ENCODE measurements at regions not wholly inside any gene's neighbourhood (a gene's known extent, or its start where the extent isn't known, plus 50 kb on each side); places are given as distances from the start of the nearest gene placed in this dataset.

DNA sequence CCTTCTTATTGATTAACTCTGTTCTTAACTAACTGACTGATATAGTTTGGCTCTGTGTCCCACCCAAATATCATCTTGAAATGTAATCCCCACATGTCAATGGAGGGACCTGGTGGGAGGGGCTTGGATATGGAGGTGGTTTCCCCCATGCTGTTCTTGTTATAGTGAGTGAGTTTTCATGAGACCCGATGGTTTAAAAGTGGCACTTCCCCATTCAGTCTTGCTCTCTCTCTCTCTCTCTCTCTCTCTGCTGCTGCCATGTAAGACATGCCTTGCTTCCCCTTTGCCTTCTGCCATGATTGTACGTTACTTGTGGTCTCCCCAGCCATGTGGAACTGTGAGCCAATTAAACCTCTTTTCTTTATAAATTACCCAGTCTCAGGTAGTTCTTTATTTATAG lies 81.8 kb upstream of the SPACA1 start:
- no peaks in the 10 kb centered on the region for H3K36me3 ChIP-seq (ENCODE audit: control insufficient read depth in 3 of 3, insufficient read depth in 3 of 3, low read length in 3 of 3)
- H3K4me3 ChIP-seq (ENCODE audit: low read length in 3 of 3) = no peak overlapping the region
- H3K27ac ChIP-seq (ENCODE audit: low read depth, low read length) = no peak overlapping the region
- peaks cover 3 to 4% (median 4%) of the 10 kb centered on the region in 3 donors for H3K4me1 ChIP-seq (ENCODE audit: control insufficient read depth in 3 of 3, insufficient read depth in 3 of 3, low read length in 3 of 3)
- H3K27me3 ChIP-seq (ENCODE audit: control insufficient read depth in 3 of 3, insufficient read depth in 3 of 3, low read length in 3 of 3) = peaks cover 7 to 18% (median 8%) of the 10 kb centered on the region in 3 donors
- H3K9me3 ChIP-seq (ENCODE audit: control insufficient read depth in 3 of 3, low read length in 3 of 3) = no peaks in the 10 kb centered on the region
- H3K9ac ChIP-seq (ENCODE audit: low read depth in 1 of 3, low read length in 3 of 3) = no peak overlapping the region

DNA sequence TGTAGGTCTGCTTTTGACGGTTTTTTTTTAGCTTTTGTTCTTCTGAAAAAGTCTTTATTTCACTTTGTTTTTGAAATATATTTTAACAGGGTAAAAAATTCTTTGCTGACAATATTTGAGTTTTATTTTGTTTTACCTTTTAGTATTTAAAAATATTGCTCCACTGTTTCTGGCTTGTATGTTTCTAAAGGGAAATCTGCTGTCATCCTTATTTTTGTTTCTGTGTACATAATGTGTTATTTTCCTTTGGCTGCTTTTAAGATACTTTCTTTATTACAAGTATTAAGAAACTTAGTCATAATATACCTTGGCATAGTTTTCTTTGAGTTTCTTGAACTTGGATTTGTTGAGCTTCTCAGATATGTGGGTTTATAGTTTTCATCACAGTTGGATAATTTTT lies 88.6 kb upstream of the SPACA1 start:
- Histone ChIP-seq H3K9me3 (ENCODE audit: control insufficient read depth in 3 of 3, low read length in 3 of 3) (no peaks in the 10 kb centered on the region), H3K36me3 (ENCODE audit: control insufficient read depth in 3 of 3, insufficient read depth in 3 of 3, low read length in 3 of 3) (no peaks in the 10 kb centered on the region), H3K27ac (ENCODE audit: low read depth, low read length) (no peak overlapping the region), H3K27me3 (ENCODE audit: control insufficient read depth in 3 of 3, insufficient read depth in 3 of 3, low read length in 3 of 3) (no peaks in the 10 kb centered on the region), H3K9ac (ENCODE audit: low read depth in 1 of 3, low read length in 3 of 3) (no peak overlapping the region), H3K4me1 (ENCODE audit: control insufficient read depth in 3 of 3, insufficient read depth in 3 of 3, low read length in 3 of 3) (no peaks in the 10 kb centered on the region), H3K4me3 (ENCODE audit: low read length in 3 of 3) (no peak overlapping the region)

DNA sequence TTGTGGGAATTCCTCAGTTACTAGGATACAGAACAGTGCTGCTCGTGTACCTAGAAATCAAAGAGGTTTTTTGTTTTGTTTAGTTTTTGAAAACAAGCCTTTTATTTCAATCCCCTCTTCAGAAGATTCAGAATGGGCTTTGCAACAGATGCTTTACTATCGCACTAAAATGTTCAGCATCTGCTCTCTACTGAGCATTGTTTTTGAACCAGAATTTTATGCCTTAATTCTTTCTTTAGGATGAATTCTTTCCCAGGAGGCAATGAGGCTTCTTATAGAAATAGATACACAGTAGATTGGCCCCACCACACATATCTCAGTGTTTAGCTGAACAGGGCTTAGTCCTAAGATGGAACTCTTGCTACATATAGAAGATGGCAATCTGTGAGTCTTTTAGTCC lies 95.9 kb upstream of the SPACA1 start:
- Histone ChIP-seq H3K4me1 (ENCODE audit: control insufficient read depth in 3 of 3, insufficient read depth in 3 of 3, low read length in 3 of 3) (peaks cover 0 to 5% (median 4%) of the 10 kb centered on the region in 3 donors), H3K4me3 (ENCODE audit: low read length in 3 of 3) (no peak overlapping the region), H3K27ac (ENCODE audit: low read depth, low read length) (no peak overlapping the region), H3K27me3 (ENCODE audit: control insufficient read depth in 3 of 3, insufficient read depth in 3 of 3, low read length in 3 of 3) (no peaks in the 10 kb centered on the region), H3K9me3 (ENCODE audit: control insufficient read depth in 3 of 3, low read length in 3 of 3) (no peaks in the 10 kb centered on the region), H3K9ac (ENCODE audit: low read depth in 1 of 3, low read length in 3 of 3) (no peak overlapping the region), H3K36me3 (ENCODE audit: control insufficient read depth in 3 of 3, insufficient read depth in 3 of 3, low read length in 3 of 3) (no peaks in the 10 kb centered on the region)

DNA sequence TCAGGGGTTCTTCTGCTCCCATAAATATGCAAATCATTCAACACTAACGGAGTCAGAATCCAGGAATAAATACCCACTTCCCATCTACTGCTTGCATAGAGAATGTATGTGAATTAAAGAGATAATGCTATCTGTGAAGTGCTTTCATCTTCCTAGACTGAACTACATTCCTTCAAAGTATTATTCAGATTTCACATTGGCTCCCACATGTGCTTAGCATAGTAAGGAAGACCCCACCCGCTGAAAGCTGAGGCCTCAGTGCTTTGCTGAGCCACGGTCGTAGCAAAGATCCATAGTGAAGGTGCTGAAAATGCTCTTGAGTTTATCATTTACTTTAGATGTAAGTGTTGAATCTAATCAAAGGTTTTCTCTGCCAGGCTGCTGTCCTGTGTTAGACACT lies 97.0 kb upstream of the SPACA1 start:
- no peaks in the 10 kb centered on the region for H3K27me3 ChIP-seq (ENCODE audit: control insufficient read depth in 3 of 3, insufficient read depth in 3 of 3, low read length in 3 of 3)
- no peak overlapping the region for H3K4me3 ChIP-seq (ENCODE audit: low read length in 3 of 3)
- H3K9me3 ChIP-seq (ENCODE audit: control insufficient read depth in 3 of 3, low read length in 3 of 3) = no peaks in the 10 kb centered on the region
- no peaks in the 10 kb centered on the region for H3K36me3 ChIP-seq (ENCODE audit: control insufficient read depth in 3 of 3, insufficient read depth in 3 of 3, low read length in 3 of 3)
- no peak overlapping the region for H3K9ac ChIP-seq (ENCODE audit: low read depth in 1 of 3, low read length in 3 of 3)
- peaks cover 0 to 11% (median 9%) of the 10 kb centered on the region in 3 donors for H3K4me1 ChIP-seq (ENCODE audit: control insufficient read depth in 3 of 3, insufficient read depth in 3 of 3, low read length in 3 of 3)
- H3K27ac ChIP-seq (ENCODE audit: low read depth, low read length) = no peak overlapping the region

DNA sequence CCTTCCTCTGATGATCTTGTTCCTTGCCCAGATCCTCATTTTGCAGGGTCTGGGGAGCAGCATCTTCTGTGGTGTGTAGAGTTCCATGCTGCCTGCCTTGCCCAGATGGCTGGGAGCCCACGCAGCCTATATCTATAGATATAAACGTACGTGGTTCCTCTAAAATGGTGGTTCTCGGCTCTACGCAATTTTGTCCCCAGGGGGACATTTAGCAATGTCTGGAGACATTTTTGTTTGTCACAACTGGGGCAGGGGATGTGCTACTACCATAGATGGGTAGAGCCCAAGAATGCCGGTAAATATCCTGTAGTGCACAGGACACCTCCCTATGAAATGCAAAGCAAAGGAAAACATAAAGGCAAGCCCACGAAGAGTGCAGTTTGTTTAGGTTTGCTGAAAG lies 98.4 kb upstream of the SPACA1 start:
- Histone ChIP-seq H3K9ac (ENCODE audit: low read depth in 1 of 3, low read length in 3 of 3) (no peak overlapping the region), H3K9me3 (ENCODE audit: control insufficient read depth in 3 of 3, low read length in 3 of 3) (no peaks in the 10 kb centered on the region), H3K4me3 (ENCODE audit: low read length in 3 of 3) (no peak overlapping the region), H3K4me1 (ENCODE audit: control insufficient read depth in 3 of 3, insufficient read depth in 3 of 3, low read length in 3 of 3) (peaks cover 5 to 20% (median 16%) of the 10 kb centered on the region in 3 donors), H3K27ac (ENCODE audit: low read depth, low read length) (no peak overlapping the region), H3K36me3 (ENCODE audit: control insufficient read depth in 3 of 3, insufficient read depth in 3 of 3, low read length in 3 of 3) (no peaks in the 10 kb centered on the region), H3K27me3 (ENCODE audit: control insufficient read depth in 3 of 3, insufficient read depth in 3 of 3, low read length in 3 of 3) (no peaks in the 10 kb centered on the region)

DNA sequence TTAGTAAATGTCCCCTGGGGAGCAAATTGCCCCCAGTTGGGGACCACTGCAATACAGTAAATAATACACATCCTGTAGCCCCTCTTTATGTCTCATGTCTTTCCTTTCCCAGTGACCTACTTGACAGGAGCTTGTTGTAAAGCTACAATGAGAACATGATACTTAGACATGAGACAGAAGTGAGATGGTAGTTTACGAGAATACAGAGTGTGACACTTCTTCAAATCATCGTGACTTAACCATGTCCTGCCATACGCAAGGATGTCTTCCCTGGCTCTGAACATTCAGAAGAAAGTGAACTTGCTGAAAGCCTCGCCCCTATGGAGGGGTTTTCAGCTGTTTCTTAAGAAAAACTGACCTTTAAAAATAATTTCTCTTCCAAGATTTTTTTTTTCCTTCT lies 101.0 kb upstream of the SPACA1 start:
- Histone ChIP-seq H3K36me3 (ENCODE audit: control insufficient read depth in 3 of 3, insufficient read depth in 3 of 3, low read length in 3 of 3) (no peaks in the 10 kb centered on the region), H3K27ac (ENCODE audit: low read depth, low read length) (no peak overlapping the region), H3K27me3 (ENCODE audit: control insufficient read depth in 3 of 3, insufficient read depth in 3 of 3, low read length in 3 of 3) (no peaks in the 10 kb centered on the region), H3K4me1 (ENCODE audit: control insufficient read depth in 3 of 3, insufficient read depth in 3 of 3, low read length in 3 of 3) (peaks cover 5 to 20% (median 16%) of the 10 kb centered on the region in 3 donors), H3K4me3 (ENCODE audit: low read length in 3 of 3) (no peak overlapping the region), H3K9ac (ENCODE audit: low read depth in 1 of 3, low read length in 3 of 3) (no peak overlapping the region), H3K9me3 (ENCODE audit: control insufficient read depth in 3 of 3, low read length in 3 of 3) (no peaks in the 10 kb centered on the region)

DNA sequence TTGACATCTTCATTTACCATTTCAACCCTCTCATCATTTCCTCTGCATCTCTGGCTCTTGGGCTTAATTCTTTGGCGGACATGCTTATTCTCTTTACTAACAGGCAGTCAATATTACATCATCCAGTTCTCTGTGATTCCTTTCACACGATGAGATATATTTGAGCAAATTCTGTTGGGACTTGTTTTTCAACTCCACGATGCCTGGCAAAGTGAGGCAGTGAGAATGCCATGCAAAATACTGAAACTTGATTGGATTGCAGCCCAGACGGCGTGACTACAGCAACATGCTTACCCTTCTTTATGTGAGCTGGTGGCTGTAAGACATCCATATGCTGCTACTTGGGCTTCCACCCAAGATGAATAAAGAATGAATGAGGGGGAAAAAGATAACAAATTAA lies 101.7 kb upstream of the SPACA1 start:
- no peak overlapping the region for H3K9ac ChIP-seq (ENCODE audit: low read depth in 1 of 3, low read length in 3 of 3)
- H3K9me3 ChIP-seq (ENCODE audit: control insufficient read depth in 3 of 3, low read length in 3 of 3) = no peaks in the 10 kb centered on the region
- no peaks in the 10 kb centered on the region for H3K27me3 ChIP-seq (ENCODE audit: control insufficient read depth in 3 of 3, insufficient read depth in 3 of 3, low read length in 3 of 3)
- H3K4me1 ChIP-seq (ENCODE audit: control insufficient read depth in 3 of 3, insufficient read depth in 3 of 3, low read length in 3 of 3) = peaks cover 5 to 20% (median 16%) of the 10 kb centered on the region in 3 donors
- H3K4me3 ChIP-seq (ENCODE audit: low read length in 3 of 3) = no peak overlapping the region
- no peak overlapping the region for H3K27ac ChIP-seq (ENCODE audit: low read depth, low read length)
- no peaks in the 10 kb centered on the region for H3K36me3 ChIP-seq (ENCODE audit: control insufficient read depth in 3 of 3, insufficient read depth in 3 of 3, low read length in 3 of 3)

DNA sequence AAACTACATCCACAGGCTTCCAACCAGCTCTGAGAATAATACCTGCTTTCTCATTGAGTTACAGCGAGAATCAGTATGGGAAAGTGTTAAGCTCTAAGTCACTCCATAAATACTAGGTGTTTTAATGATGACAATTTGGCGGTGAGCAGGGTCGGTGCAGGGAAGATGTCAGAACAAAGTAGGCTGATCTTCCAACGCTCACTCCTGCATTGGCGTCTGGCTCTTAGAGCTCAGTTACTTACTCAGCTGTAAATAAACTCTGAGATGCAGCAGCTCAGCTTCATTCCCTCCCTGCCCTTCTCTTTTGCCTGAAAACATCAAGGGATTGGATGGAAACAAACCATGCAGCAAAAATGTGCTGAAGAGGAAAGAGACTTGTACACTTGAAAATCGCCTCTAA lies 102.5 kb upstream of the SPACA1 start:
- Histone ChIP-seq H3K36me3 (ENCODE audit: control insufficient read depth in 3 of 3, insufficient read depth in 3 of 3, low read length in 3 of 3) (no peaks in the 10 kb centered on the region), H3K9ac (ENCODE audit: low read depth in 1 of 3, low read length in 3 of 3) (no peak overlapping the region), H3K27me3 (ENCODE audit: control insufficient read depth in 3 of 3, insufficient read depth in 3 of 3, low read length in 3 of 3) (no peaks in the 10 kb centered on the region), H3K27ac (ENCODE audit: low read depth, low read length) (no peak overlapping the region), H3K4me3 (ENCODE audit: low read length in 3 of 3) (no peak overlapping the region), H3K4me1 (ENCODE audit: control insufficient read depth in 3 of 3, insufficient read depth in 3 of 3, low read length in 3 of 3) (peaks cover 5 to 20% (median 16%) of the 10 kb centered on the region in 3 donors), H3K9me3 (ENCODE audit: control insufficient read depth in 3 of 3, low read length in 3 of 3) (no peaks in the 10 kb centered on the region)

DNA sequence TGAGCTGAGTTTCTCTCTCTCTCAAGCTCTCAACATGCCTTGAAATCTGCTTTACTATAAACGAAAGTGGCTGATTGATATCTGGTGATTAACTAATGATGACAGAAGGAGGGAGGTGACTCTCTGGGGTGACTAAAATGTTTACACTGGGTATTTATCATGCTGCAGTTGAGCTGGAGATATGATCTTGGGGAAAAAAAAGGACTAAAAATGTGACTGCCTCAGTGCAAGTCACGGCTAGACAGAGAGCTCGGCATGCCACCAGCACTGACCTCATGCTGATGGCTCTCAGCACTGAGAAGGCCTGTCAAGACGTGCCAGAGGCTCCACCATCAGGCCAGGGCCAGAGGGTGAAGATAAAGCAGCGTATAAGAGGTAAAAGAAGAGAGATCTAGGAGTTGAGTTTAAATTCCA lies 103.1 kb upstream of the SPACA1 start:
- H3K9me3 ChIP-seq (ENCODE audit: control insufficient read depth in 3 of 3, low read length in 3 of 3) = no peaks in the 10 kb centered on the region
- H3K9ac ChIP-seq (ENCODE audit: low read depth in 1 of 3, low read length in 3 of 3) = peak overlapping the region in 1 of 3 donors; percentile 47
- H3K27ac ChIP-seq (ENCODE audit: low read depth, low read length) = peak overlapping the region; percentile 37
- peaks cover 5 to 20% (median 16%) of the 10 kb centered on the region in 3 donors for H3K4me1 ChIP-seq (ENCODE audit: control insufficient read depth in 3 of 3, insufficient read depth in 3 of 3, low read length in 3 of 3)
- no peaks in the 10 kb centered on the region for H3K27me3 ChIP-seq (ENCODE audit: control insufficient read depth in 3 of 3, insufficient read depth in 3 of 3, low read length in 3 of 3)
- no peaks in the 10 kb centered on the region for H3K36me3 ChIP-seq (ENCODE audit: control insufficient read depth in 3 of 3, insufficient read depth in 3 of 3, low read length in 3 of 3)
- peak overlapping the region in 1 of 3 donors; percentile 14 for H3K4me3 ChIP-seq (ENCODE audit: low read length in 3 of 3)

DNA sequence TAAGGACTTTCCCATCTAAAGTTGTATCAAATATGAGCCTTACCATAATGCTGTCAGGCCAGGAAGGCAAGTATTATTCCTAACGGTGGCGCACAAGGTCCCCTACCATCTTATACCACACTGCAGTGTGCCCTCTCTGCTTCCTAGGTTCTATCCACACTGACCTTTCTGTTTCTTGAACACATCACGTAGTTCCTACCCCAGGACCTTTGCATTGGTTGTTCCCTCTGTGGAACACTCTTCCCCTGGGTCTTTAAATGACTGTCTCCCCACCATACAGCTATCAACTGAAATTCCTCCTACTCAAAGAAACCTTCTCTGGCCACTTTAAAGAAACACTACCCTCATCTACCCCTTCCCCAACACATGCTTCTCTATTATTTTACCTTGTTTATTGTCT lies 104.5 kb upstream of the SPACA1 start:
- H3K9me3 ChIP-seq (ENCODE audit: control insufficient read depth in 3 of 3, low read length in 3 of 3) = no peaks in the 10 kb centered on the region
- H3K27ac ChIP-seq (ENCODE audit: low read depth, low read length) = no peak overlapping the region
- no peak overlapping the region for H3K9ac ChIP-seq (ENCODE audit: low read depth in 1 of 3, low read length in 3 of 3)
- no peaks in the 10 kb centered on the region for H3K27me3 ChIP-seq (ENCODE audit: control insufficient read depth in 3 of 3, insufficient read depth in 3 of 3, low read length in 3 of 3)
- H3K4me3 ChIP-seq (ENCODE audit: low read length in 3 of 3) = no peak overlapping the region
- peaks cover 5 to 20% (median 16%) of the 10 kb centered on the region in 3 donors for H3K4me1 ChIP-seq (ENCODE audit: control insufficient read depth in 3 of 3, insufficient read depth in 3 of 3, low read length in 3 of 3)
- no peaks in the 10 kb centered on the region for H3K36me3 ChIP-seq (ENCODE audit: control insufficient read depth in 3 of 3, insufficient read depth in 3 of 3, low read length in 3 of 3)
